ENCODE measurements at regions not wholly inside any gene's neighbourhood (a gene's known extent, or its start where the extent isn't known, plus 50 kb on each side); places are given as distances from the start of the nearest gene placed in this dataset.

DNA sequence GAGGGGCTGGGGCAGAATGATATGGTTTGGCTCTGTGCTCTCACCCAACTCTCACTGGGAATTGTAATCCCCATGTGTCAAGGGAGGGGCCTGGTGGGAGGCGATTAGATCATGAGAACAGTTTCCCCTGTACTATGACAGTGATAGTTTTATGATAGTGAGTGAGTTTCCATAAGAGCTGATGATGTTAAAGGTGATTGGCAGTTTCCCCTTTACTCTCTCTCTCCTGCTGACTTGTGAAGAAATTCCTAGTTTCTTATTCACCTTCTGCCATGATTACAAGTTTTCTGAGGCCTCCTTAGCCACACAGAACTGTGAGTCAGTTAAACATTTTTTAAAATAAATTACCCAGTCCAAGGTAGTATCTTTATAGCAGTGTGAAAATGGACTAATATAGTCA lies 120.4 kb upstream of the CDH9 start:
- Histone ChIP-seq H3K79me1 (ENCODE audit: insufficient read depth, low read depth, low read length, poor library complexity, severe bottlenecking) (no peaks in the 10 kb centered on the region), H3K23me2 (ENCODE audit: insufficient read length, low read depth, low read length, poor library complexity, severe bottlenecking) (no peaks in the 10 kb centered on the region), H3K27me3 (ENCODE audit: insufficient read depth, low read length) (no peaks in the 10 kb centered on the region), H2BK12ac (ENCODE audit: insufficient read length, low read depth, low read length) (no peak overlapping the region), H3K9me3 (ENCODE audit: control insufficient read depth, low read depth, low read length) (peaks cover 7% of the 10 kb centered on the region), H3K27ac (ENCODE audit: insufficient read length, low read depth, low read length) (no peak overlapping the region), H3K18ac (ENCODE audit: insufficient read length, low read depth, low read length) (no peak overlapping the region), H3K79me2 (ENCODE audit: insufficient read depth, low read length) (no peaks in the 10 kb centered on the region), H2BK20ac (ENCODE audit: low read depth, low read length, poor library complexity, severe bottlenecking) (no peak overlapping the region), H2BK5ac (ENCODE audit: insufficient read length, low read length) (no peak overlapping the region), H2BK120ac (ENCODE audit: low read depth, low read length, poor library complexity, severe bottlenecking) (no peak overlapping the region), H2AFZ (ENCODE audit: low read length) (no peak overlapping the region), H3K14ac (ENCODE audit: insufficient read depth, low read length) (no peak overlapping the region), H2BK15ac (ENCODE audit: low read depth, low read length) (no peak overlapping the region), H3K4me2 (ENCODE audit: insufficient read depth, insufficient read length, low read length) (no peak overlapping the region), H3K4ac (ENCODE audit: low read depth, low read length) (no peak overlapping the region), H2AK5ac (ENCODE audit: insufficient read length, low read length) (no peak overlapping the region), H3K4me1 (ENCODE audit: insufficient read depth, low read length) (no peaks in the 10 kb centered on the region), H4K5ac (ENCODE audit: insufficient read length, low read depth, low read length) (no peak overlapping the region), H4K20me1 (ENCODE audit: control insufficient read depth, insufficient read depth, insufficient read length) (no peaks in the 10 kb centered on the region), H4K8ac (replicated peaks; ENCODE audit: insufficient read length, low read depth, low read length) (no peak overlapping the region), H3K23ac (ENCODE audit: insufficient read length, low read depth, low read length) (no peak overlapping the region), H3T11ph (ENCODE audit: low read length) (no peak overlapping the region), H3K9ac (ENCODE audit: extremely low read depth, insufficient read length, low read length) (no peak overlapping the region), H3K56ac (ENCODE audit: insufficient read length, low read depth, low read length) (no peak overlapping the region), H4K91ac (ENCODE audit: insufficient read length, low read depth, low read length) (no peak overlapping the region)
- Mint-ChIP-seq H3K4me3 (no peak overlapping the region), H3K27me3 (ENCODE audit: low read depth) (peaks cover 2% of the 10 kb centered on the region; the same call in 1 of the 2 replicates), H3K9me3 (peaks cover 55 to 59% of the 10 kb centered on the region in 2 experiments), H3K27ac (no peak overlapping the region; a peak in 1 of 7 replicates), H3K4me1 (peaks cover 6 to 7% of the 10 kb centered on the region in 2 experiments), H3K36me3 (ENCODE audit: insufficient read depth in 1 of 3, low read depth in 3 of 3) (peaks cover 29 to 65% (median 43%) of the 10 kb centered on the region in 3 experiments)
- no CpG with 5 or more reads among the region's 1 CpG for WGBS (ENCODE audit: extremely low coverage, insufficient read length, low lambda C conversion rate)
- no peak for DNase-seq
- no peak for TF ChIP-seq CTCF (conservative IDR thresholded peaks at IDR 0.05)

All from H9 (cell line).